B cell (primary cell): ENCODE measurements at regions not wholly inside any gene's neighbourhood (a gene's known extent, or its start where the extent isn't known, plus 50 kb on each side); places are given as distances from the start of the nearest gene placed in this dataset.

Experiments
- EZH2 ChIP-seq: IDR thresholded peaks from 2 replicates; pipeline ENCODE4 v1.6.1; 2012; ENCODE audit warnings: borderline replicate concordance, low read depth, mild to moderate bottlenecking, moderate library complexity, low read length; ENCODE audit not compliant: insufficient read depth, poor library complexity, severe bottlenecking
- TF ChIP-seq, protein P1 (sequence below): fragments of 200-600 bp; IDR thresholded peaks from one replicate; pipeline ENCODE4 v1.8.0; 2022; ENCODE audit warnings: antibody characterized with exemption, mild to moderate bottlenecking

DNA sequence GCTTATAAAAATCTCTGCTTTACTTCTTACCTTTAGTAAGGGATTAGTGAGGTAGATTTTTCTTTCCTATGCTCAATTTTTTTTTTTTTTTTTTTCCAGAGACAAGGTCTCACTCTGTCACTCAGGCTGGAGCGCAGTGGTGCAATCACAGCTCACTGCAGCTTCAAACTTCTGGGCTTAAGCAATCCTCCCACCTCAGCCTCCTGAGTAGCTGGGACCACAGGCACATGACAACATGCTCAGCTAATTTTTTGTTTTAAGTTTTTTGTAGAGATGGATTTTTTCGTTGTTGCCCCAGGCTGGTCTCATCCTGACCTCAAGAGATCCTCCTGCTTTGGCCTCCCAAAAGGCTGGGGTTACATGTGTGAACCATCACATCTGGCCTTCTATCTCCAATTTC, 58.9 kb upstream of the RREB1 start:
- TF ChIP-seq EZH2 = no peak
- TF ChIP-seq, protein P1, sequence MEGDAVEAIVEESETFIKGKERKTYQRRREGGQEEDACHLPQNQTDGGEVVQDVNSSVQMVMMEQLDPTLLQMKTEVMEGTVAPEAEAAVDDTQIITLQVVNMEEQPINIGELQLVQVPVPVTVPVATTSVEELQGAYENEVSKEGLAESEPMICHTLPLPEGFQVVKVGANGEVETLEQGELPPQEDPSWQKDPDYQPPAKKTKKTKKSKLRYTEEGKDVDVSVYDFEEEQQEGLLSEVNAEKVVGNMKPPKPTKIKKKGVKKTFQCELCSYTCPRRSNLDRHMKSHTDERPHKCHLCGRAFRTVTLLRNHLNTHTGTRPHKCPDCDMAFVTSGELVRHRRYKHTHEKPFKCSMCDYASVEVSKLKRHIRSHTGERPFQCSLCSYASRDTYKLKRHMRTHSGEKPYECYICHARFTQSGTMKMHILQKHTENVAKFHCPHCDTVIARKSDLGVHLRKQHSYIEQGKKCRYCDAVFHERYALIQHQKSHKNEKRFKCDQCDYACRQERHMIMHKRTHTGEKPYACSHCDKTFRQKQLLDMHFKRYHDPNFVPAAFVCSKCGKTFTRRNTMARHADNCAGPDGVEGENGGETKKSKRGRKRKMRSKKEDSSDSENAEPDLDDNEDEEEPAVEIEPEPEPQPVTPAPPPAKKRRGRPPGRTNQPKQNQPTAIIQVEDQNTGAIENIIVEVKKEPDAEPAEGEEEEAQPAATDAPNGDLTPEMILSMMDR = no peak
